ENCODE measurements at regions not wholly inside any gene's neighbourhood (a gene's known extent, or its start where the extent isn't known, plus 50 kb on each side); places are given as distances from the start of the nearest gene placed in this dataset.

DNA sequence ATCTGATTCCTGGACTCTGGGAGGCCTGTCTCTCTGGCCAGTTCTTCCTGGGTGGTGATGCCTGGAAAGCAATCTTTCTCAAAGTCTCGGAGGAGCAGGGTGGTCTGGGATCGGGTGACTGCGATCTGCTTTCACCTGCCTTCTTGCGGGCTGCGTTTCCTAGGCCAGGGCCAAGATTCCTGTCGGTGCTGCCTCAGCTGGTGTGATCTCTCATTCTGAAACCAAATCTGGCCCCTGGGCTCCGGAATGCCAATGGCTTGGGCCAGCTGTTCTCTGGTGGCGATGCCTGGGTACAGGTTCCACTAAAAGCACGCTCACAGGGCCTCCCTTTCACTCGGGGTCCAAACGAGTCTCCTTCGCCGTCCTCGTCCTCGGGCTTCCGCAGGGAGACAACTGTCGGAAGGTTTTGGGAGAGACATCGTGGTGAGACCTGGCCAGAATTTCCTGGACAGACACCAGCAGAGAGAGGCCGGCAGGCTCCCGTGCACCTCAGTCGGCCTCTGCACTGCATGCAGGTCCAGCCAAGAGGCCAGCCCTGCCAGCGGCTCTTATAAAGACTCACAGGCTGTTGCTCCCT, 187.1 kb downstream of the ALG10 start:
- BruUV-seq (replicated peaks): no TSS peak
- Mint-ChIP-seq H3K9me3 (ENCODE audit: unreplicated experiment) (peaks cover 29% of the 10 kb centered on the region), H3K36me3 (ENCODE audit: insufficient read depth, unreplicated experiment) (no peaks in the 10 kb centered on the region), H3K4me3 (ENCODE audit: unreplicated experiment) (no peak overlapping the region), H3K27ac (ENCODE audit: low read depth, unreplicated experiment) (no peak overlapping the region), H3K4me1 (ENCODE audit: insufficient read depth, unreplicated experiment) (no peaks in the 10 kb centered on the region), H3K27me3 (ENCODE audit: insufficient read depth, unreplicated experiment) (no peaks in the 10 kb centered on the region)
- intact Hi-C loops (cut with micrococcal nuclease): no loop called here
- POLR2A ChIA-PET: no interaction called here
- no peak for DNase-seq (ENCODE audit: unreplicated experiment)
- CTCF ChIA-PET: no interaction called here
- no peak for TF ChIP-seq CTCF (IDR thresholded peaks at IDR 0.05; ENCODE audit: unreplicated experiment)

GRCh38 chr12:34210183-34210582, 187.9 kb downstream of the ALG10 start:
- POLR2A ChIA-PET: no interaction called here
- H3K27ac Mint-ChIP-seq (ENCODE audit: low read depth, unreplicated experiment): no peak overlapping the region
- CTCF ChIA-PET: no interaction called here
- DNase-seq (ENCODE audit: unreplicated experiment): no peak
- H3K4me3 Mint-ChIP-seq (ENCODE audit: unreplicated experiment): no peak overlapping the region
- BruUV-seq (replicated peaks): no TSS peak
- no peaks in the 10 kb centered on the region for H3K4me1 Mint-ChIP-seq (ENCODE audit: insufficient read depth, unreplicated experiment)
- no peaks in the 10 kb centered on the region for H3K36me3 Mint-ChIP-seq (ENCODE audit: insufficient read depth, unreplicated experiment)
- TF ChIP-seq CTCF (IDR thresholded peaks at IDR 0.05; ENCODE audit: unreplicated experiment): no peak
- H3K9me3 Mint-ChIP-seq (ENCODE audit: unreplicated experiment): peaks cover 22% of the 10 kb centered on the region
- no peaks in the 10 kb centered on the region for H3K27me3 Mint-ChIP-seq (ENCODE audit: insufficient read depth, unreplicated experiment)
- intact Hi-C loops (cut with micrococcal nuclease): no loop called here

- Mint-ChIP-seq H3K4me3 (ENCODE audit: unreplicated experiment) (no peak overlapping the region), H3K27ac (ENCODE audit: low read depth, unreplicated experiment) (no peak overlapping the region), H3K27me3 (ENCODE audit: insufficient read depth, unreplicated experiment) (no peaks in the 10 kb centered on the region), H3K4me1 (ENCODE audit: insufficient read depth, unreplicated experiment) (no peaks in the 10 kb centered on the region), H3K9me3 (ENCODE audit: unreplicated experiment) (peaks cover 18% of the 10 kb centered on the region), H3K36me3 (ENCODE audit: insufficient read depth, unreplicated experiment) (no peaks in the 10 kb centered on the region)
- POLR2A ChIA-PET: no interaction called here
- BruUV-seq (replicated peaks): no TSS peak
- TF ChIP-seq CTCF (IDR thresholded peaks at IDR 0.05; ENCODE audit: unreplicated experiment): no peak
- intact Hi-C loops (cut with micrococcal nuclease): no loop called here
- CTCF ChIA-PET: no interaction called here
- DNase-seq (ENCODE audit: unreplicated experiment): no peak
Measured at GRCh38 chr12:34210689-34211530, 188.6 kb downstream of the ALG10 start.

DNA sequence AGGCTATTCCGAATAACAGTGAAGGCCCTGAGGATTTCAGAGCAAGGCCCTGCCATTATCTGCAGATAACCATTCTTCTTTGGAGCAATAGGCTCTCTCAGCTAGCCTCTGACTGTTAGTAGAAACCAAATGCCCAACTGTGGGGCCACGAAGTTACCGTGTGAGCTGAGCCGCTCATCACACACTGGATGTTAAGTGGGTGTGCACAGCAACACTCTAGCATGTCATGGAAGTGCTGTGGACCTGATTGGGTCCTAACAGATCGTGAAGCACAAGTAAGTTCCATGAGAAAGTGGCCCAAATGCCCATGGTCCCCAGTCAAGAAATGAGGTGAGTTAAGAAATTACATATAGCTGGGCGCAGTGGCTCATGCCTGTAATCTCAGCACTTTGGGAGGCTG, 190.4 kb downstream of the ALG10 start:
- Mint-ChIP-seq H3K4me1 (ENCODE audit: insufficient read depth, unreplicated experiment) (peaks cover 8% of the 10 kb centered on the region), H3K9me3 (ENCODE audit: unreplicated experiment) (peaks cover 14% of the 10 kb centered on the region), H3K27ac (ENCODE audit: low read depth, unreplicated experiment) (no peak overlapping the region), H3K36me3 (ENCODE audit: insufficient read depth, unreplicated experiment) (no peaks in the 10 kb centered on the region), H3K27me3 (ENCODE audit: insufficient read depth, unreplicated experiment) (no peaks in the 10 kb centered on the region), H3K4me3 (ENCODE audit: unreplicated experiment) (no peak overlapping the region)
- no TSS peak for BruUV-seq (replicated peaks)
- intact Hi-C loops (cut with micrococcal nuclease): no loop called here
- ChIA-PET CTCF (interaction anchor here (0.7 to 1.5 kb wide), 2 partner anchors 89 to 90 kb away, joined by 3 to 4 read pairs; no protein-coding TSS in a partner anchor), POLR2A (no interaction called here)
- no peak for DNase-seq (ENCODE audit: unreplicated experiment)
- TF ChIP-seq CTCF (IDR thresholded peaks at IDR 0.05; ENCODE audit: unreplicated experiment): no peak

Measured in MCF 10A (cell line).